ENCODE measurements at regions not wholly inside any gene's neighbourhood (a gene's known extent, or its start where the extent isn't known, plus 50 kb on each side); places are given as distances from the start of the nearest gene placed in this dataset.

DNA sequence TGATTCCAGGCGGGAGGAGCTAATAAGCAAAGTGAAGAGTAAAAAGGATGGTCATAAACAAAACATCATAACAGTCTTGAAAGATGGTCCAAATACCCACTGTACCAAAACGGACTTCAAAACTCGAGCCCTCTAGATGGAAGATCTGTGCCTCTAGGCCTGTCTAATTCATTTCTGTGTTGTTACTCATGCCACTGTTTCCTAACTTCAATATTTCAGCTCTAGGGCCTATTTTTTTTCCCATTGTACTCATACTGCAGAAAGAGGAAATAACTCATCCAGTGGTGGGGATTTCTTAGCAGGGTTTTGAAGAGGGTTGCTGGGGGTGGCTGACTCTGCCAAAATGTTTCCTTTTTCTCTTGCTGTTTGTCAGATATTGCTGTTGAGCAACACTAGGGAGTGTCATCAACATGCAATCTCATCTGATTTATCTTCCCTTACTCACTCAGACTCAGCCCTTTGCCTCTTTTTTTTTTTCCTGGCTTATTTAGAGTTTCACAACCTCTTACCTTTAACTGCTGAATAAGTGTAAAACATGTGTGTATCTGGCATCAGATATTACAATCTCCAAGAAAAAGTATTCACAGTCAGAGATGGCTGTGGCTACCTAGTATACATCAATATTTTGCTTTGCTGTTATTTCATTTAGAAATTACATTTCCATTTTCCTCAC is 189.6 kb downstream of the DUSP6 start:
- TF ChIP-seq, protein P1, sequence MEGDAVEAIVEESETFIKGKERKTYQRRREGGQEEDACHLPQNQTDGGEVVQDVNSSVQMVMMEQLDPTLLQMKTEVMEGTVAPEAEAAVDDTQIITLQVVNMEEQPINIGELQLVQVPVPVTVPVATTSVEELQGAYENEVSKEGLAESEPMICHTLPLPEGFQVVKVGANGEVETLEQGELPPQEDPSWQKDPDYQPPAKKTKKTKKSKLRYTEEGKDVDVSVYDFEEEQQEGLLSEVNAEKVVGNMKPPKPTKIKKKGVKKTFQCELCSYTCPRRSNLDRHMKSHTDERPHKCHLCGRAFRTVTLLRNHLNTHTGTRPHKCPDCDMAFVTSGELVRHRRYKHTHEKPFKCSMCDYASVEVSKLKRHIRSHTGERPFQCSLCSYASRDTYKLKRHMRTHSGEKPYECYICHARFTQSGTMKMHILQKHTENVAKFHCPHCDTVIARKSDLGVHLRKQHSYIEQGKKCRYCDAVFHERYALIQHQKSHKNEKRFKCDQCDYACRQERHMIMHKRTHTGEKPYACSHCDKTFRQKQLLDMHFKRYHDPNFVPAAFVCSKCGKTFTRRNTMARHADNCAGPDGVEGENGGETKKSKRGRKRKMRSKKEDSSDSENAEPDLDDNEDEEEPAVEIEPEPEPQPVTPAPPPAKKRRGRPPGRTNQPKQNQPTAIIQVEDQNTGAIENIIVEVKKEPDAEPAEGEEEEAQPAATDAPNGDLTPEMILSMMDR (IDR thresholded peaks at IDR 0.05): no peak
- no peak for TF ChIP-seq POLR2A (IDR thresholded peaks at IDR 0.05)
